Activated CD8-positive, alpha-beta memory T cell treated with anti-CD3 and anti-CD28 coated beads, Interleukin-2, amount 50 U/mL, for 24 hours (primary cell): ENCODE measurements at regions not wholly inside any gene's neighbourhood (a gene's known extent, or its start where the extent isn't known, plus 50 kb on each side); places are given as distances from the start of the nearest gene placed in this dataset.
"Not testable (repeated sequence)": the region's sequence is repeated elsewhere in the genome, so short reads cannot be mapped to it uniquely, and the experiment has no call there.

Experiments used
- DNase-seq: peaks from one replicate; pipeline ENCODE4 v3.0.0-alpha.2; 2020; ENCODE audit errors: extremely low read depth

DNA sequence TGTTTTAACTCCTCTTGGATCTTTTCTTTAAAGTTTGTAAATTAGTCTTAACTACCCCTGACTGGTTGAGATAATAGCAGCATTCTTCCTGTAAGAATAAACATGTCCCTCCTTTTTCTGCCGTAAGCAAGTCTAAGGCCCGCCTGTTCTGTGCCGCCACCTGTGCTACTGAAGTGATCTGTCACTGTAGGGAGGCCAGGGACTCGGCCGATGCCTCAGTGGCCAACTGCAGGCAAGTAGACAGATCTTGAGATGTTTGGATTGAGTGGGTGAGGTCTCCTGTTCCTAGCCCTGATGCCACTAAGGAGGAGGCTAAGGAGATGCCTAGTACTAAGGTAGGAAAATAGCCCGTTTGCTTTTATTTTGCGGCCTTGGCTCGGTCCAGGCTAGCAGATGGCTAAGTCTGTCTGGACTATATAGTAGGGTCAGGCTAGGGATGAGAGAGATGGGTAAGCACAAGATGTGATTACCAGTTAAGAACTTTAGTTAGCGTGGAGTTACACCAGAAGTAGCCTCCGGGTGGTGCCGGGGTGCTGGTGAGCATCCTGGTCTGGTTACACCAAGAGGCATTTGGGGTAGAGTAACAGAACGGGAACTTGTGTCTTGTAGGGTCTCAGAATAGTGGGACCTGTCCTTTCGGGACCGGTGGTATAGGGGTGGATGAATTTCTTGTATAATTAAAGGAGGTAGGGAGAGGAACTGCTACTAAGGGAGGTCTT, 584.2 kb downstream of the SUCLG1 start:
- no peak for DNase-seq

- no peak for DNase-seq
Measured at GRCh38 chr2:83874066-83874465, 585.0 kb downstream of the SUCLG1 start.

- DNase-seq, result no peak
Measured at GRCh38 chr2:83873110-83873509, 586.0 kb downstream of the SUCLG1 start.

GRCh38 chr2:83866211-83866610, 592.9 kb downstream of the SUCLG1 start:
- no peak for DNase-seq

GRCh38 chr2:83862600-83862999, 596.5 kb downstream of the SUCLG1 start:
- no peak for DNase-seq

DNA sequence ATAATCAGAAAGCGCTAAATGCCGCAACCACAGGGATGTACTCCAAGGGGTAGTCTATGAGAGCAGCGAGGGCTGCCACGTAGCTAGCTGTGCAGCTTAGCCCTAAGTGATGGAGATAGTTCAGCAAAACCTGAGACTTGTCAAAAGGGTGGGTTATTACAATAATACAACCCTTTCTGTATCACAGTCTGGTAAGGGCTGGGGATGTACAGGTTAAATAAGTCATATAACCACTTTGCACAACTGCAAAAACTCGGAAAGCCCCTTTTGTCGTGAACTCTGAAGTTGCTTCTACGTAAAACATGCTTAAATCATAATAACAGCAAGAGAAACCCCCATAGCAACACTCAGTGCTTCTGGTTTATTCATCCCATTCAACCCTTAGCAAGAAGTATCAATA, 598.8 kb downstream of the SUCLG1 start:
- DNase-seq, result no peak

DNA sequence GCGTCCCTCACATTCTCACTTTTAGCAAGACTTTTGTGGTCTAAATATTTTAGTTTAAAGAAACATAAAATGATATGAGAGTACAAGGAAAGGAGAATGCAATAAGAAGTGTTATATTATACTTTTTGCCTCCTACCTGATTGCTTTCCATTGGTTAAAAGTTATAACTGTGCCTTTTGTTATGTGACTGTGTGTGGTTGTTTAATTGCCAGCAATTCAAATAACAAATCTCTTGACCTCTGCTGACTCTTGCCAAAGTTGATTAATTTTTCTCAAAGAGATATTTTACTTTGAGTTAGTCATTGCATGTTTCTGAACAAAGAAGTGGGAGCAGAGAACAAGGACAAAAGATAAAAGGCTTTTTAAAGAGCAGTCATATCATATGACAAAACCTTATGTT, 599.5 kb downstream of the SUCLG1 start:
- DNase-seq, result no peak

DNA sequence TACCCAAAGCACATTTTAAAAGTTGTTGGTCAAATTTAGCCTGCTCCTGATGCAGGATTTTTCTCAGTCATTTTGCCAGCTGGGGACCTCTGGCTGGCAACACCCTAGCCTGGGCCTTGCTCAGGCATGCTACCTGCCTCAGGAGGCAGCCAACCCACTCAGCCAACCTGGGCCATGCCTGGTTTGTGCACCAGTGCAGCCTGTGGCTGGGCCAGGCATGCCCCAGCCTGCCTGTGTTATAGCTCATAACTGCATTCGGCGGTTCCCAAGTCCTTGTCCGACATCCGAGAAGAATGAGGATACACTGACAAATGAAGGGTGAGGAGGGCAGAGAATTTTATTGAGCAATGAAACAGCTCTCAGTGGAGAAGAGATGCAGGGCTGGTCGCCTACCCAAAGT, 608.0 kb downstream of the SUCLG1 start:
- no peak for DNase-seq

DNA sequence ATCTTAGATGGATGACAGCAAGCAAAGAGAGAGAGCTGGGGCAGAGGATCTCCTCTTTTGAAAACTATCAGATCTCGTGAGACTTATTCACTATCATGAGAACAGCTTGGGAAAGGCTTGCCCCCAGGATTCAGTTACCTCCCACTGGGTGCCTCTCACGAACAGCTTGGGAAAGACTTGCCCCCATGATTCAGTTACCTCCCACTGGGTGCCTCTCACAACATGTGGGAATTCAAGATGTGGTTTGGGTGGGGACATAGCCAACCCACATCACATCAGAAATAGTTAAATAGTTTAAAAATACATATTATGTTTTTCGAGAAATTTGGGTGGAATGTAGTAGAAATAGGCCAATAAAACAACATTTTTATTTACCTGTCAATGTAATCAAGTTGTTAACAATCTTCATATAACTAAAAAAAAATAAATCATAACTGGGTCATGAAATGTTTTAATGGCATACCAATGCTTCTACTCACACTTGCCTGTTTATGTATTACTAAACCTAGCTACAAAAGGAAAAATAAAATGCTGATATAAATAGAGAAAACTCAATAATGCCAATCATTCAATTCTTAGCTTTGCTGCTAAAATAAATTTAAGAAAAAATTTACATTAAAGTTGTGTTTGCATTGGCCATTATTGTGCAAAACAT, 608.9 kb downstream of the SUCLG1 start:
- no peak for DNase-seq

- DNase-seq, result no peak
Measured at GRCh38 chr2:83844490-83844889, 614.6 kb downstream of the SUCLG1 start.

GRCh38 chr2:83842421-83842820, 616.7 kb downstream of the SUCLG1 start:
- DNase-seq, result no peak

- DNase-seq, result no peak
Measured at GRCh38 chr2:83837823-83838222, 621.3 kb downstream of the SUCLG1 start.

- no peak for DNase-seq
Measured at GRCh38 chr2:83827618-83828017, 631.5 kb downstream of the SUCLG1 start.

DNA sequence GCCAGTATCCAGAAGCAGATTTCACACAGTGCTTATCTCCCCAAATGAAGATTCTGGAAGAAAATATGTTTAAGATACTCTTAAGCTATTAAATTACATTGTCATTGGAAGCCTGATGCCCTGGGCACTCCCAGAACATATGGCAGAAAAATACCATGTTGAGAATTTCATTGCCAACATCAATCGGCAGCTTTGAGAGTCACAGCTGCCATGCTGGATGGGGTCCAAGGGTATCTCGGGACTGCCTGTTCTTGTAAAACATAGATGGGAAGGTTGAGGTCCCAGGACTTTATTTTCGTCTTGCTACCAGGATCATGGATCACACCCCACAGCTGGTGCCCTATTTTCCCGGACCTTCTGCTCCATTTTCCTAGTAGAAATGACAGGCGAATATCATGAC, 632.5 kb downstream of the SUCLG1 start:
- no peak for DNase-seq

DNA sequence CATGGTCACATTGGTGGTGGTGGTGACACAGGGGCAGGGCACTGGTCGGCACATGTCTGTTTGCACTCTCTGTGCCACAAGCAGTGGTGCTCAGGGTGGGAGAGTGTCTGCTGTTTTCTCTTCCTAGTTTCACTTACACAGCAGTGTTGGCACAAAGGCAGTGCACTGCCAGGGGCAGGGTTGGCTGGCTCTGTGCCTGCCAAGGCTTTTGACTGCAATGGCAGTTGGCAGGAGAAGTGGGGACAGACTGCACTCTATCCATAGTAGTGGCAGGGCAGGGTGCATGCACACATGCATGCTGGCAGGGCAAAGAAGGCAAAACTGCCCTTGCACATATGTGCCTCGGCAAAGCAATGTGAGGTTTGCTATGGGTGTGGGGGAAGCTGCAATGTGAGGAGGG, 635.9 kb downstream of the SUCLG1 start:
- no peak for DNase-seq

GRCh38 chr2:83817511-83817910, 641.6 kb downstream of the SUCLG1 start:
- no peak for DNase-seq

GRCh38 chr2:83808878-83809277, 650.2 kb downstream of the SUCLG1 start:
- DNase-seq, result no peak

- no peak for DNase-seq
Measured at GRCh38 chr2:83802604-83803003, 656.5 kb downstream of the SUCLG1 start.

DNA sequence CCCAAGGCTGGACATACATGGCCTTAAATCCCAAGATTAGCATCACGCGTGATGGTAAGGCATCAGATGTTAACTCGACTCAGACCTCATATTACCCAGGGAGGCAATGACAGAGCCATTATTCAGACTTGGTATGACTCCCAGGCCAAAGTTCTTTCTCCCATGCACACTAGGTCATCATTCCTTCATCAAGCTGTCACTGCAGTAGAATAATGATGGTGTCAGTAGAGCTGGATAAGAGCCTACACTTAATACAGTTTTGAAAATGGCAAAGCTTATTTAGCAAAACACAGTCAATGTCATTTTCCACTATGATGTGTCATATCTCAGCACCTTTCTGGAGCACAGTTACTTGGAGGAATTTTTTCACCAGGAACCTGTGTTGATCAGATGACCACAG, 663.3 kb downstream of the SUCLG1 start:
- DNase-seq, result no peak

- not testable (repeated sequence) for DNase-seq
Measured at GRCh38 chr2:83790467-83790866, 668.6 kb downstream of the SUCLG1 start.

DNA sequence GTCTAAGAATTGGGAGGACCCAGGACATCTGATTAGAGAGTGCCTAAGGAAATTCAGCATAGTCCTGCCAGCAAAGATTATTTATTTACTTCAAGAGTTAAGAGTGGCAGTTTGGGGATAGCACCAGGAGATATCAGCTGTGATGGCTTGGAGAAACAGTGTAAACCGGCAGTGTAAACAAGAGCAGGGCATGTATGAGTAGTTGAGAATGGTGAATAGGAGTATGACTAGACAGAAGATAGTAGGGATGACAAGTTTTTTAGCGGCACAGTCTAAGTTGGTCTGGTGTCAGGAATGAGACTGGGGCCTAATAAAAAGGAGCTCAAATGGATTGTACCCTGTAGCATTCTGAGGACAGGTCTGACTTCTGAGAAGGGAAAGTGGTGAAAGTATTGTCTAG, 669.4 kb downstream of the SUCLG1 start:
- not testable (repeated sequence) for DNase-seq

- not testable (repeated sequence) for DNase-seq
Measured at GRCh38 chr2:83788938-83789566, 670.0 kb downstream of the SUCLG1 start.

DNA sequence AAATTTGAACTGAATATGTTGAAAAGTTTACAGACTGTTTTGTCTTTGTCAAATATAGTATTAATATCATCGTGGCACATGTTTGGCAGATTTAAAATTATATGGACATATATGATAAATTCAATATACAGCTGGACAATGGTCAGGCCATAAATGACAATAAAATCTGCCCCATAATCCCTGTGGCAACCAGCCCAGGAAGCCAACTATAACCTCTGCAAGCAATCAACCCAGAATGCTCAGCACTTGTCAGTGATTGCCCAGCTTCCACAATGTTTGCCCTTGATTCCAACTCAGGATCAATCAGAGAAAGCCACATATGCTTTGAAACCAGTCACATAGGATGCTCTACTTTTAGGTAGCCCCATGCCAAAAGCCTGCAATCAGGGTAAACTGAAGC, 671.9 kb downstream of the SUCLG1 start:
- no peak for DNase-seq
